ENCODE measurements at regions not wholly inside any gene's neighbourhood (a gene's known extent, or its start where the extent isn't known, plus 50 kb on each side); places are given as distances from the start of the nearest gene placed in this dataset.

- TF ChIP-seq REST (IDR thresholded peaks at IDR 0.05): no peak
- no peak for TF ChIP-seq JUND (IDR thresholded peaks at IDR 0.05)
Observed at GRCh38 chr2:78237704-78238103, 715.5 kb upstream of the LRRTM4 start (continued).

- H3K4me3 ChIP-seq (ENCODE audit: low read depth in 1 of 3, low read length in 3 of 3): no peak overlapping the region
- no peaks in the 10 kb centered on the region for H3K36me3 ChIP-seq (ENCODE audit: control insufficient read depth in 4 of 4, insufficient read depth in 3 of 4, low read depth in 1 of 4, low read length in 3 of 4)
- DNase-seq (ENCODE audit: low spot score): no peak
- no peaks in the 10 kb centered on the region for H3K9me3 ChIP-seq (ENCODE audit: control insufficient read depth in 4 of 4, low read length in 3 of 4)
- H3K27ac ChIP-seq (ENCODE audit: low read depth in 1 of 2, low read length in 2 of 2): no peak overlapping the region
- H3K27me3 ChIP-seq (ENCODE audit: control insufficient read depth in 4 of 4, insufficient read depth in 4 of 4, low read length in 3 of 4): no peaks in the 10 kb centered on the region
- no peak for TF ChIP-seq CTCF (IDR thresholded peaks at IDR 0.05; ENCODE audit: low read depth, low read length, missing input control)
- no peak for TF ChIP-seq ATF3 (IDR thresholded peaks at IDR 0.05)
- no peaks in the 10 kb centered on the region for H3K4me1 ChIP-seq (ENCODE audit: control insufficient read depth in 4 of 4, insufficient read depth in 4 of 4, low read length in 3 of 4)
- H3K9ac ChIP-seq (ENCODE audit: low read depth in 1 of 2, low read length in 2 of 2): no peak overlapping the region
- WGBS: 55% methylated on average over 4 of the region's 4 CpGs
Observed at GRCh38 chr2:78245394-78246135, 723.4 kb upstream of the LRRTM4 start.

- Histone ChIP-seq H3K27ac (ENCODE audit: low read depth in 1 of 2, low read length in 2 of 2) (no peak overlapping the region), H3K9ac (ENCODE audit: low read depth in 1 of 2, low read length in 2 of 2) (no peak overlapping the region), H3K9me3 (ENCODE audit: control insufficient read depth in 4 of 4, low read length in 3 of 4) (peaks cover 0 to 2% (median 0%) of the 10 kb centered on the region in 4 donors), H3K4me3 (ENCODE audit: low read depth in 1 of 3, low read length in 3 of 3) (no peak overlapping the region), H3K36me3 (ENCODE audit: control insufficient read depth in 4 of 4, insufficient read depth in 3 of 4, low read depth in 1 of 4, low read length in 3 of 4) (no peaks in the 10 kb centered on the region), H3K4me1 (ENCODE audit: control insufficient read depth in 4 of 4, insufficient read depth in 4 of 4, low read length in 3 of 4) (no peaks in the 10 kb centered on the region), H3K27me3 (ENCODE audit: control insufficient read depth in 4 of 4, insufficient read depth in 4 of 4, low read length in 3 of 4) (peaks cover 0 to 5% (median 0%) of the 10 kb centered on the region in 4 donors)
- WGBS: 58% methylated on average over 1 of the region's 1 CpG
- DNase-seq (ENCODE audit: low spot score): no peak
- no peak for TF ChIP-seq EGR1 (IDR thresholded peaks at IDR 0.05; ENCODE audit: low read depth in 2 of 2)
- TF ChIP-seq FOXA1 (IDR thresholded peaks at IDR 0.05): no peak
- TF ChIP-seq RAD21 (IDR thresholded peaks at IDR 0.05): no peak
- no peak for TF ChIP-seq SP1 (IDR thresholded peaks at IDR 0.05)
- no peak for TF ChIP-seq CTCF (IDR thresholded peaks at IDR 0.05; ENCODE audit: low read depth, low read length, missing input control)
- no peak for TF ChIP-seq ATF3 (IDR thresholded peaks at IDR 0.05)
- TF ChIP-seq GABPA (IDR thresholded peaks at IDR 0.05 in 1 of 2, conservative IDR thresholded peaks at IDR 0.05 in 1 of 2): no peak
- no peak for TF ChIP-seq REST (IDR thresholded peaks at IDR 0.05)
- no peak for TF ChIP-seq HNF4G (IDR thresholded peaks at IDR 0.05)
- TF ChIP-seq HNF4A (conservative IDR thresholded peaks at IDR 0.05): no peak
- no peak for TF ChIP-seq TAF1 (conservative IDR thresholded peaks at IDR 0.05)
Observed at GRCh38 chr2:78251708-78252107, 729.5 kb upstream of the LRRTM4 start.
